ENCODE measurements at regions not wholly inside any gene's neighbourhood (a gene's known extent, or its start where the extent isn't known, plus 50 kb on each side); places are given as distances from the start of the nearest gene placed in this dataset.

- intact Hi-C loops (cut with DNase I), result no loop called here
- DNase-seq (ENCODE audit: missing footprints), result no peak
- no peak for ATAC-seq
Measured at GRCh38 chr17:15177343-15177742, 87.8 kb downstream of the PMP22 start.

GRCh38 chr17:15175356-15175755 lies 89.8 kb downstream of the PMP22 start:
- intact Hi-C loops (cut with DNase I), result no loop called here
- ATAC-seq, result no peak

GRCh38 chr17:15171167-15172047 lies 93.7 kb downstream of the PMP22 start:
- intact Hi-C loops (cut with DNase I), result loop anchor here (5.0 kb wide), 1 partner anchor 234 kb away; no protein-coding TSS in a partner anchor

More at GRCh38 chr17:15175356-15175755, 89.8 kb downstream of the PMP22 start:
- DNase-seq (ENCODE audit: missing footprints), result no peak

GRCh38 chr17:15169676-15170075 lies 95.5 kb downstream of the PMP22 start:
- DNase-seq (ENCODE audit: missing footprints) (no peak), ATAC-seq (no peak)
- intact Hi-C loops (cut with DNase I), result loop anchor here (5.0 kb wide), 1 partner anchor 232 kb away; no protein-coding TSS in a partner anchor

More at GRCh38 chr17:15171167-15172047, 93.7 kb downstream of the PMP22 start:
- DNase-seq (ENCODE audit: missing footprints) (peak; percentile 77), ATAC-seq (peak; percentile 82)

GRCh38 chr17:15168379-15168778 lies 96.7 kb downstream of the PMP22 start:
- intact Hi-C loops (cut with DNase I), result no loop called here
- ATAC-seq (no peak), DNase-seq (ENCODE audit: missing footprints) (no peak)

- DNase-seq (ENCODE audit: missing footprints) (no peak), ATAC-seq (no peak)
- intact Hi-C loops (cut with DNase I), result no loop called here
Measured at GRCh38 chr17:15161395-15161794, 103.7 kb downstream of the PMP22 start.

GRCh38 chr17:15157051-15157450 lies 108.1 kb downstream of the PMP22 start:
- no peak for DNase-seq (ENCODE audit: missing footprints)
- intact Hi-C loops (cut with DNase I), result loop anchor here (2.0 to 10.0 kb wide), 3 partner anchors 80 to 852 kb away; partner anchors contain the start of gene HS3ST3B1
- no peak for ATAC-seq

GRCh38 chr17:15154618-15155017 lies 110.5 kb downstream of the PMP22 start:
- ATAC-seq (no peak), DNase-seq (ENCODE audit: missing footprints) (no peak)
- intact Hi-C loops (cut with DNase I), result loop anchor here (5.0 to 10.0 kb wide), 2 partner anchors 77 to 850 kb away; partner anchors contain the start of gene HS3ST3B1

- ATAC-seq (no peak), DNase-seq (ENCODE audit: missing footprints) (no peak)
- intact Hi-C loops (cut with DNase I), result no loop called here
Measured at GRCh38 chr17:15145621-15146020, 119.5 kb downstream of the PMP22 start.

GRCh38 chr17:15143524-15143923 lies 121.6 kb downstream of the PMP22 start:
- no peak for DNase-seq (ENCODE audit: missing footprints)
- intact Hi-C loops (cut with DNase I), result no loop called here
- ATAC-seq, result no peak

- intact Hi-C loops (cut with DNase I), result no loop called here
- no peak for DNase-seq (ENCODE audit: missing footprints)
- ATAC-seq, result no peak
Measured at GRCh38 chr17:15134363-15134762, 130.8 kb downstream of the PMP22 start.

- no peak for ATAC-seq
- intact Hi-C loops (cut with DNase I), result no loop called here
- DNase-seq (ENCODE audit: missing footprints), result no peak
Measured at GRCh38 chr17:15133826-15134225, 131.3 kb downstream of the PMP22 start.

- ATAC-seq (no peak), DNase-seq (ENCODE audit: missing footprints) (no peak)
- intact Hi-C loops (cut with DNase I), result no loop called here
Measured at GRCh38 chr17:15133143-15133542, 132.0 kb downstream of the PMP22 start.

- DNase-seq (ENCODE audit: missing footprints), result no peak
- no peak for ATAC-seq
- intact Hi-C loops (cut with DNase I), result no loop called here
Measured at GRCh38 chr17:15130426-15130825, 134.7 kb downstream of the PMP22 start.

- DNase-seq (ENCODE audit: missing footprints), result no peak
- no peak for ATAC-seq
- intact Hi-C loops (cut with DNase I), result no loop called here
Measured at GRCh38 chr17:15129986-15130385, 135.1 kb downstream of the PMP22 start.

GRCh38 chr17:15124746-15125145 lies 140.4 kb downstream of the PMP22 start:
- intact Hi-C loops (cut with DNase I), result no loop called here
- DNase-seq (ENCODE audit: missing footprints) (no peak), ATAC-seq (no peak)

GRCh38 chr17:15124264-15124595 lies 140.9 kb downstream of the PMP22 start:
- ATAC-seq, result no peak
- intact Hi-C loops (cut with DNase I), result no loop called here
- DNase-seq (ENCODE audit: missing footprints), result no peak

- intact Hi-C loops (cut with DNase I), result no loop called here
- DNase-seq (ENCODE audit: missing footprints) (no peak), ATAC-seq (no peak)
Measured at GRCh38 chr17:15123593-15124263, 141.4 kb downstream of the PMP22 start.

- intact Hi-C loops (cut with DNase I), result no loop called here
- no peak for DNase-seq (ENCODE audit: missing footprints)
- ATAC-seq, result no peak
Measured at GRCh38 chr17:15122857-15123256, 142.3 kb downstream of the PMP22 start.

- ATAC-seq, result no peak
- intact Hi-C loops (cut with DNase I), result no loop called here
- no peak for DNase-seq (ENCODE audit: missing footprints)
Measured at GRCh38 chr17:15121426-15121825, 143.7 kb downstream of the PMP22 start.

Data from Right ventricle myocardium inferior (tissue), 1 donor.